ENCODE measurements at regions not wholly inside any gene's neighbourhood (a gene's known extent, or its start where the extent isn't known, plus 50 kb on each side); places are given as distances from the start of the nearest gene placed in this dataset.

GRCh38 chr4:188536826-188537225, 397.6 kb downstream of the TRIML1 start:
- Histone ChIP-seq H3K79me1 (ENCODE audit: low read depth in 1 of 2, low read length in 2 of 2) (no peaks in the 10 kb centered on the region), H3K27me3 (ENCODE audit: control insufficient read depth, insufficient read depth, low read length) (no peaks in the 10 kb centered on the region), H2BK15ac (ENCODE audit: low read depth, low read length) (no peak overlapping the region), H3K4ac (ENCODE audit: low read depth, low read length) (no peak overlapping the region), H4K8ac (ENCODE audit: low read depth in 2 of 2, low read length in 2 of 2) (no peak overlapping the region), H3K14ac (replicated peaks; ENCODE audit: low read depth, low read length) (no peak overlapping the region), H2AFZ (replicated peaks; ENCODE audit: low read length, poor library complexity) (no peak overlapping the region), H4K5ac (ENCODE audit: low read depth, low read length) (no peak overlapping the region), H3K36me3 (ENCODE audit: control insufficient read depth, insufficient read depth, low read length) (no peaks in the 10 kb centered on the region), H3K9me1 (ENCODE audit: insufficient read depth, low read length) (no peaks in the 10 kb centered on the region), H2BK120ac (ENCODE audit: low read depth, low read length) (no peak overlapping the region), H2BK5ac (ENCODE audit: low read depth, low read length, poor library complexity, severe bottlenecking) (no peak overlapping the region), H3K4me3 (ENCODE audit: insufficient read depth, low read depth, low read length) (no peak overlapping the region), H3K27ac (ENCODE audit: insufficient read depth, low read length) (no peak overlapping the region), H3K18ac (ENCODE audit: low read depth, low read length) (no peak overlapping the region), H3K9me3 (ENCODE audit: control insufficient read depth, insufficient read depth, low read length) (peaks cover 2% of the 10 kb centered on the region; the same call in 1 of the 2 replicates), H3K4me2 (ENCODE audit: low read depth, low read length) (no peak overlapping the region), H3K56ac (ENCODE audit: extremely low read depth, insufficient read depth, low read length) (no peak overlapping the region), H2AK5ac (ENCODE audit: low read depth, low read length) (no peak overlapping the region), H3K23ac (ENCODE audit: low read depth, low read length) (no peak overlapping the region), H3K4me1 (ENCODE audit: control insufficient read depth, insufficient read depth, low read length) (no peaks in the 10 kb centered on the region), H4K20me1 (ENCODE audit: insufficient read depth, low read length) (no peaks in the 10 kb centered on the region), H3K9ac (ENCODE audit: low read depth, low read length) (no peak overlapping the region), H2BK20ac (ENCODE audit: low read depth, low read length) (no peak overlapping the region), H2AK9ac (replicated peaks; ENCODE audit: low read depth, low read length, poor library complexity) (no peak overlapping the region), H4K91ac (ENCODE audit: insufficient read depth, low read depth, low read length) (no peak overlapping the region)
- no TSS peak for BruUV-seq (replicated peaks)
- no peak for ATAC-seq (ENCODE audit: low read depth)
- ChIA-PET POLR2A (ENCODE audit: unreplicated experiment) (no interaction called here), CTCF (no interaction called here)
- intact Hi-C loops (cut with micrococcal nuclease) (no loop called here), in situ Hi-C loops (cut with MboI; ENCODE audit: low sequenced_read_pairs) (no loop called here), dilution Hi-C loops (cut with HindIII; ENCODE audit: low sequenced_read_pairs, unreplicated experiment) (no loop called here)
- TF ChIP-seq POLR2A (IDR thresholded peaks at IDR 0.05; ENCODE audit: low read depth, low read length) = no peak
- no peak for TF ChIP-seq ELK1 (IDR thresholded peaks at IDR 0.05; ENCODE audit: borderline replicate concordance, low read depth, low read length)
- TF ChIP-seq NFE2L2 (IDR thresholded peaks at IDR 0.05; ENCODE audit: low read depth, low read length) = no peak
- TF ChIP-seq FOS (IDR thresholded peaks at IDR 0.05; ENCODE audit: low read depth, low read length) = no peak
- TF ChIP-seq SMC3 (IDR thresholded peaks at IDR 0.05; ENCODE audit: low read depth, low read length) = no peak
- no peak for TF ChIP-seq RFX5 (IDR thresholded peaks at IDR 0.05; ENCODE audit: low read depth, low read length)
- TF ChIP-seq RCOR1 (IDR thresholded peaks at IDR 0.05; ENCODE audit: insufficient replicate concordance, low read length) = no peak
- no peak for TF ChIP-seq MAZ (IDR thresholded peaks at IDR 0.05; ENCODE audit: borderline replicate concordance, low read depth, low read length)
- TF ChIP-seq USF2 (IDR thresholded peaks at IDR 0.05; ENCODE audit: low read depth, low read length) = no peak
- TF ChIP-seq CHD1 (IDR thresholded peaks at IDR 0.05; ENCODE audit: low read depth, low read length) = no peak
- no peak for TF ChIP-seq BHLHE40 (IDR thresholded peaks at IDR 0.05; ENCODE audit: low read depth, low read length)
- TF ChIP-seq MXI1 (IDR thresholded peaks at IDR 0.05; ENCODE audit: borderline replicate concordance, low read depth, low read length) = no peak
- no peak for TF ChIP-seq CEBPB (IDR thresholded peaks at IDR 0.05; ENCODE audit: low read depth, low read length)
- WGBS, 2 experiments (ENCODE audit: extremely low coverage in 2 of 2, insufficient read length in 1 of 2) = 80% methylated on average over 3 of the region's 10 CpGs; no CpG with 5 or more reads in 1 of the 2 experiments
- no peak for DNase-seq

Measured in IMR-90 (cell line).